ENCODE measurements at regions not wholly inside any gene's neighbourhood (a gene's known extent, or its start where the extent isn't known, plus 50 kb on each side); places are given as distances from the start of the nearest gene placed in this dataset.

GRCh38 chr7:33769930-33770329 lies 135.4 kb upstream of the BMPER start:
- H3K4me3 ChIP-seq (ENCODE audit: control extremely low read depth in 1 of 5, extremely low read depth in 1 of 5, insufficient read depth in 1 of 5, low read depth in 2 of 5, low read length in 4 of 5), result no peak overlapping the region
- no peak overlapping the region for H2AFZ ChIP-seq (ENCODE audit: insufficient read depth, low read depth, low read length, poor library complexity, severe bottlenecking)
- H3K4me1 ChIP-seq (ENCODE audit: control insufficient read depth in 2 of 2, insufficient read depth in 2 of 2, low read length in 2 of 2), result no peaks in the 10 kb centered on the region
- no peak overlapping the region for H3K4me2 ChIP-seq (replicated peaks; ENCODE audit: low read depth, low read length, poor library complexity, severe bottlenecking)
- H3K9me3 Mint-ChIP-seq (ENCODE audit: insufficient read depth), result no peaks in the 10 kb centered on the region
- ChIA-PET CTCF (interaction anchor here (1.1 kb wide), 1 partner anchor 11 kb away, joined by 3 read pairs; no protein-coding TSS in a partner anchor), POLR2A (no interaction called here)
- no peaks in the 10 kb centered on the region for H3K79me2 ChIP-seq (ENCODE audit: control insufficient read depth, insufficient read depth, low read length)
- H3K4me3 Mint-ChIP-seq, result no peak overlapping the region
- WGBS (ENCODE audit: insufficient coverage), result no CpG with 5 or more reads among the region's 1 CpG
- H3K27ac ChIP-seq (ENCODE audit: low read length in 2 of 2), result no peak overlapping the region
- no peaks in the 10 kb centered on the region for H3K27me3 Mint-ChIP-seq
- H3K36me3 ChIP-seq (replicated peaks in 1 of 2; ENCODE audit: control extremely low read depth in 1 of 2, control insufficient read depth in 1 of 2, extremely low read depth in 1 of 2, insufficient read depth in 2 of 2, low read length in 1 of 2), result no peaks in the 10 kb centered on the region
- H3K27ac Mint-ChIP-seq, result no peak overlapping the region
- H4K20me1 ChIP-seq (ENCODE audit: control insufficient read depth, insufficient read depth, low read length, poor library complexity, severe bottlenecking), result no peaks in the 10 kb centered on the region
- no peak overlapping the region for H3K9ac ChIP-seq (ENCODE audit: low read length)
- H3K4me1 Mint-ChIP-seq, result peaks cover 6% of the 10 kb centered on the region
- intact Hi-C loops (cut with micrococcal nuclease), result no loop called here
- no peaks in the 10 kb centered on the region for H3K27me3 ChIP-seq (replicated peaks in 1 of 4; ENCODE audit: control extremely low read depth in 1 of 4, control insufficient read depth in 3 of 4, insufficient read depth in 4 of 4, low read length in 3 of 4)
- DNase-seq (no peak), ATAC-seq (ENCODE audit: low read depth) (no peak)
- TF ChIP-seq CTCF (IDR thresholded peaks at IDR 0.05) (no peak), EZH2 (IDR thresholded peaks at IDR 0.05; ENCODE audit: borderline replicate concordance, insufficient read depth, low read depth, low read length, poor library complexity, severe bottlenecking) (no peak)
- H3K9me3 ChIP-seq (ENCODE audit: control extremely low read depth in 1 of 3, control insufficient read depth in 2 of 3, insufficient read depth in 1 of 3, low read length in 2 of 3), result no peaks in the 10 kb centered on the region

- CTCF ChIA-PET, result no interaction called here
- POLR2A ChIA-PET, result no interaction called here
Observed at GRCh38 chr7:33770576-33770975, 134.8 kb upstream of the BMPER start.

More at GRCh38 chr7:33770576-33770975, 134.8 kb upstream of the BMPER start:
- ATAC-seq (ENCODE audit: low read depth) (no peak), DNase-seq (no peak)
- H3K79me2 ChIP-seq (ENCODE audit: control insufficient read depth, insufficient read depth, low read length), result no peaks in the 10 kb centered on the region
- H3K4me1 ChIP-seq (ENCODE audit: control insufficient read depth in 2 of 2, insufficient read depth in 2 of 2, low read length in 2 of 2), result no peaks in the 10 kb centered on the region
- intact Hi-C loops (cut with micrococcal nuclease), result no loop called here
- no peak overlapping the region for H2AFZ ChIP-seq (ENCODE audit: insufficient read depth, low read depth, low read length, poor library complexity, severe bottlenecking)
- WGBS (ENCODE audit: insufficient coverage), result no CpG with 5 or more reads among the region's 4 CpGs
- no peak overlapping the region for H3K27ac ChIP-seq (ENCODE audit: low read length in 2 of 2)
- H3K4me3 ChIP-seq (ENCODE audit: control extremely low read depth in 1 of 5, extremely low read depth in 1 of 5, insufficient read depth in 1 of 5, low read depth in 2 of 5, low read length in 4 of 5), result no peak overlapping the region
- no peaks in the 10 kb centered on the region for H4K20me1 ChIP-seq (ENCODE audit: control insufficient read depth, insufficient read depth, low read length, poor library complexity, severe bottlenecking)
- no peaks in the 10 kb centered on the region for H3K9me3 Mint-ChIP-seq (ENCODE audit: insufficient read depth)
- H3K9ac ChIP-seq (ENCODE audit: low read length), result no peak overlapping the region
- no peak overlapping the region for H3K27ac Mint-ChIP-seq
- TF ChIP-seq CTCF (IDR thresholded peaks at IDR 0.05) (no peak), EZH2 (IDR thresholded peaks at IDR 0.05; ENCODE audit: borderline replicate concordance, insufficient read depth, low read depth, low read length, poor library complexity, severe bottlenecking) (no peak)
- no peaks in the 10 kb centered on the region for H3K9me3 ChIP-seq (ENCODE audit: control extremely low read depth in 1 of 3, control insufficient read depth in 2 of 3, insufficient read depth in 1 of 3, low read length in 2 of 3)
- H3K4me2 ChIP-seq (replicated peaks; ENCODE audit: low read depth, low read length, poor library complexity, severe bottlenecking), result no peak overlapping the region
- peaks cover 7% of the 10 kb centered on the region for H3K4me1 Mint-ChIP-seq
- H3K4me3 Mint-ChIP-seq, result no peak overlapping the region
- H3K27me3 Mint-ChIP-seq, result no peaks in the 10 kb centered on the region
- no peaks in the 10 kb centered on the region for H3K27me3 ChIP-seq (replicated peaks in 1 of 4; ENCODE audit: control extremely low read depth in 1 of 4, control insufficient read depth in 3 of 4, insufficient read depth in 4 of 4, low read length in 3 of 4)
- H3K36me3 ChIP-seq (replicated peaks in 1 of 2; ENCODE audit: control extremely low read depth in 1 of 2, control insufficient read depth in 1 of 2, extremely low read depth in 1 of 2, insufficient read depth in 2 of 2, low read length in 1 of 2), result no peaks in the 10 kb centered on the region
